Peyer's patch (tissue), 4 donors: ENCODE measurements at regions not wholly inside any gene's neighbourhood (a gene's known extent, or its start where the extent isn't known, plus 50 kb on each side); places are given as distances from the start of the nearest gene placed in this dataset.

Experiments
- POLR2A ChIP-seq, 2 donors: fragments of 450-650 bp; IDR thresholded peaks; one replicate each; pipeline ENCODE4 v1.5.1; 2017; ENCODE audit warnings: antibody characterized with exemption in 2 of 2, mild to moderate bottlenecking in 2 of 2, moderate library complexity in 2 of 2
- TF ChIP-seq, protein P1 (sequence below), 6 experiments: fragments of 450-650 bp in 4 of 6; fragments of 200-600 bp in 2 of 6; sonication (generic) in 1 of 6; IDR thresholded peaks; one replicate each; pipeline ENCODE4 v1.5.1; 2017 to 2019; ENCODE audit warnings: antibody characterized with exemption in 6 of 6, mild to moderate bottlenecking in 3 of 6, moderate library complexity in 1 of 6

GRCh38 chr22:49100316-49100715 is 727.4 kb downstream of the BRD1 start:
- TF ChIP-seq, protein P1, sequence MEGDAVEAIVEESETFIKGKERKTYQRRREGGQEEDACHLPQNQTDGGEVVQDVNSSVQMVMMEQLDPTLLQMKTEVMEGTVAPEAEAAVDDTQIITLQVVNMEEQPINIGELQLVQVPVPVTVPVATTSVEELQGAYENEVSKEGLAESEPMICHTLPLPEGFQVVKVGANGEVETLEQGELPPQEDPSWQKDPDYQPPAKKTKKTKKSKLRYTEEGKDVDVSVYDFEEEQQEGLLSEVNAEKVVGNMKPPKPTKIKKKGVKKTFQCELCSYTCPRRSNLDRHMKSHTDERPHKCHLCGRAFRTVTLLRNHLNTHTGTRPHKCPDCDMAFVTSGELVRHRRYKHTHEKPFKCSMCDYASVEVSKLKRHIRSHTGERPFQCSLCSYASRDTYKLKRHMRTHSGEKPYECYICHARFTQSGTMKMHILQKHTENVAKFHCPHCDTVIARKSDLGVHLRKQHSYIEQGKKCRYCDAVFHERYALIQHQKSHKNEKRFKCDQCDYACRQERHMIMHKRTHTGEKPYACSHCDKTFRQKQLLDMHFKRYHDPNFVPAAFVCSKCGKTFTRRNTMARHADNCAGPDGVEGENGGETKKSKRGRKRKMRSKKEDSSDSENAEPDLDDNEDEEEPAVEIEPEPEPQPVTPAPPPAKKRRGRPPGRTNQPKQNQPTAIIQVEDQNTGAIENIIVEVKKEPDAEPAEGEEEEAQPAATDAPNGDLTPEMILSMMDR (IDR thresholded peaks at IDR 0.05) = no peak
- no peak for TF ChIP-seq POLR2A (IDR thresholded peaks at IDR 0.05)
